H9 (cell line): ENCODE measurements at regions not wholly inside any gene's neighbourhood (a gene's known extent, or its start where the extent isn't known, plus 50 kb on each side); places are given as distances from the start of the nearest gene placed in this dataset.

ENCODE experiments used
- DNase-seq: peaks from one replicate; pipeline ENCODE4 v3.0.0-alpha.2; 2017
- H2AFZ ChIP-seq: one replicate; pipeline ENCODE4 v1.6.1; 2013; ENCODE audit warnings: mild to moderate bottlenecking, low read length, control low read depth, moderate library complexity
- H2AK5ac ChIP-seq: 2 replicates; pipeline ENCODE4 v1.6.1; 2013; ENCODE audit warnings: low read length, control low read depth, mixed read lengths; ENCODE audit not compliant: insufficient read length
- H2BK120ac ChIP-seq: one replicate; pipeline ENCODE4 v1.6.1; 2013; ENCODE audit warnings: low read depth, mild to moderate bottlenecking, low read length, control low read depth, inconsistent platforms; ENCODE audit not compliant: poor library complexity, severe bottlenecking
- H2BK12ac ChIP-seq: 2 replicates; pipeline ENCODE4 v1.6.1; 2013; ENCODE audit warnings: low read length, control low read depth, mixed read lengths, low read depth; ENCODE audit not compliant: insufficient read length
- H2BK15ac ChIP-seq: 2 replicates; pipeline ENCODE4 v1.6.1; 2013; ENCODE audit warnings: low read depth, low read length, control low read depth
- H2BK20ac ChIP-seq: one replicate; pipeline ENCODE4 v1.6.1; 2013; ENCODE audit warnings: low read depth, mild to moderate bottlenecking, low read length, control low read depth, inconsistent platforms; ENCODE audit not compliant: poor library complexity, severe bottlenecking
- H2BK5ac ChIP-seq: 2 replicates; pipeline ENCODE4 v1.6.1; 2013; ENCODE audit warnings: low read length, control low read depth, mixed read lengths; ENCODE audit not compliant: insufficient read length
- H3K14ac ChIP-seq: 2 replicates; pipeline ENCODE4 v1.6.1; 2013; ENCODE audit warnings: low read length, control low read depth; ENCODE audit not compliant: insufficient read depth
- H3K18ac ChIP-seq: 2 replicates; pipeline ENCODE4 v1.6.1; 2013; ENCODE audit warnings: low read depth, mild to moderate bottlenecking, mixed read lengths, low read length, control low read depth; ENCODE audit not compliant: insufficient read length
- H3K23ac ChIP-seq: 2 replicates; pipeline ENCODE4 v1.6.1; 2013; ENCODE audit warnings: low read length, control low read depth, mixed read lengths, low read depth; ENCODE audit not compliant: insufficient read length
- H3K23me2 ChIP-seq: 2 replicates; pipeline ENCODE4 v1.6.1; 2013; ENCODE audit warnings: low read depth, mild to moderate bottlenecking, mixed read lengths, low read length, control low read depth; ENCODE audit not compliant: insufficient read length, poor library complexity, severe bottlenecking
- H3K27ac ChIP-seq: 2 replicates; pipeline ENCODE4 v1.5.1; 2013; ENCODE audit warnings: low read length, control low read depth, mixed read lengths, low read depth; ENCODE audit not compliant: insufficient read length
- H3K27me3 ChIP-seq: 2 replicates; pipeline ENCODE4 v1.6.1; 2013; ENCODE audit warnings: low read length, control low read depth, inconsistent platforms; ENCODE audit not compliant: insufficient read depth
- H3K4ac ChIP-seq: 2 replicates; pipeline ENCODE4 v1.6.1; 2013; ENCODE audit warnings: low read depth, mild to moderate bottlenecking, control low read depth, inconsistent platforms, low read length, moderate library complexity
- H3K4me1 ChIP-seq: 2 replicates; pipeline ENCODE4 v1.6.1; 2013; ENCODE audit warnings: low read length, control low read depth, inconsistent platforms; ENCODE audit not compliant: insufficient read depth
- H3K4me2 ChIP-seq: 2 replicates; pipeline ENCODE4 v1.6.1; 2013; ENCODE audit warnings: low read length, control low read depth, mixed read lengths; ENCODE audit not compliant: insufficient read length, insufficient read depth
- H3K56ac ChIP-seq: 2 replicates; pipeline ENCODE4 v1.6.1; 2013; ENCODE audit warnings: low read depth, mild to moderate bottlenecking, mixed read lengths, low read length, control low read depth; ENCODE audit not compliant: insufficient read length
- H3K79me1 ChIP-seq: 2 replicates; pipeline ENCODE4 v1.6.1; 2013; ENCODE audit warnings: low read depth, mild to moderate bottlenecking, moderate library complexity, low read length, control low read depth, inconsistent platforms; ENCODE audit not compliant: insufficient read depth, poor library complexity, severe bottlenecking
- H3K79me2 ChIP-seq: 2 replicates; pipeline ENCODE4 v1.6.1; 2013; ENCODE audit warnings: low read length, control low read depth, inconsistent platforms; ENCODE audit not compliant: insufficient read depth
- H3K9ac ChIP-seq: 2 replicates; pipeline ENCODE4 v1.6.1; 2013; ENCODE audit warnings: low read length, control low read depth, mixed read lengths; ENCODE audit not compliant: insufficient read length; ENCODE audit errors: extremely low read depth
- H3K9me3 ChIP-seq: one replicate; pipeline ENCODE4 v1.6.1; 2013; ENCODE audit warnings: low read depth, low read length, inconsistent platforms; ENCODE audit not compliant: control insufficient read depth
- H3T11ph ChIP-seq: one replicate; pipeline ENCODE4 v1.6.1; 2013; ENCODE audit warnings: mild to moderate bottlenecking, low read length, control low read depth, inconsistent platforms
- H4K20me1 ChIP-seq: one replicate; pipeline ENCODE4 v1.6.1; 2013; ENCODE audit not compliant: control insufficient read depth, insufficient read length, insufficient read depth
- H4K5ac ChIP-seq: 2 replicates; pipeline ENCODE4 v1.6.1; 2013; ENCODE audit warnings: low read depth, mild to moderate bottlenecking, mixed read lengths, low read length, control low read depth; ENCODE audit not compliant: insufficient read length
- H4K8ac ChIP-seq: replicated peaks from 2 replicates; pipeline ENCODE4 v1.6.1; 2013; ENCODE audit warnings: low read length, control low read depth, mixed read lengths, low read depth; ENCODE audit not compliant: insufficient read length
- H4K91ac ChIP-seq: 2 replicates; pipeline ENCODE4 v1.6.1; 2013; ENCODE audit warnings: low read depth, mild to moderate bottlenecking, moderate library complexity, mixed read lengths, low read length, control low read depth; ENCODE audit not compliant: insufficient read length
- H3K27ac Mint-ChIP-seq, 3 experiments: 2 replicates in 2 of 3; 3 replicates in 1 of 3; pipeline ENCODE4 v1.8.0; 2020 to 2021; ENCODE audit warnings: mixed read lengths in 3 of 3, mild to moderate bottlenecking in 1 of 3, moderate library complexity in 1 of 3
- H3K27me3 Mint-ChIP-seq: 2 replicates; pipeline ENCODE4 v1.8.0; 2021; ENCODE audit warnings: low read depth, mild to moderate bottlenecking, moderate library complexity, mixed read lengths
- H3K36me3 Mint-ChIP-seq, 3 experiments: 2 replicates in 2 of 3; 3 replicates in 1 of 3; pipeline ENCODE4 v1.8.0; 2020 to 2021; ENCODE audit warnings: low read depth in 3 of 3, mixed read lengths in 3 of 3; ENCODE audit not compliant: insufficient read depth in 1 of 3
- H3K4me1 Mint-ChIP-seq, 2 experiments: 2 replicates each; pipeline ENCODE4 v1.8.0; 2020; ENCODE audit warnings: mixed read lengths in 2 of 2
- H3K4me3 Mint-ChIP-seq, 2 experiments: 2 replicates in 1 of 2; 3 replicates in 1 of 2; pipeline ENCODE4 v1.8.0; 2020 to 2021; ENCODE audit warnings: mild to moderate bottlenecking in 2 of 2, mixed read lengths in 2 of 2, moderate library complexity in 1 of 2
- H3K9me3 Mint-ChIP-seq, 2 experiments: 2 replicates in 1 of 2; 3 replicates in 1 of 2; pipeline ENCODE4 v1.8.0; 2020; ENCODE audit warnings: mild to moderate bottlenecking in 2 of 2, mixed read lengths in 2 of 2, moderate library complexity in 1 of 2
- CTCF ChIP-seq: fragments of 200-600 bp; sonication (generic); conservative IDR thresholded peaks from 3 replicates; pipeline ENCODE4 v1.8.0; 2021; ENCODE audit warnings: antibody characterized with exemption, mild to moderate bottlenecking
- WGBS: extraction: QIAGEN DNeasy Blood & Tissue Kit; methylation state at CpG from one replicate; pipeline ENCODE4 v1.1.7; 2013; ENCODE audit warnings: missing lambda C conversion rate, low lambda C conversion rate, mixed read lengths; ENCODE audit not compliant: insufficient read length; ENCODE audit errors: extremely low coverage; 5-methylcytosine and 5-hydroxymethylcytosine counted together

- H2BK20ac ChIP-seq, result no peak overlapping the region
- H2BK120ac ChIP-seq, result no peak overlapping the region
- no peak overlapping the region for H3K9ac ChIP-seq
- H2BK15ac ChIP-seq, result no peak overlapping the region
- H4K91ac ChIP-seq, result no peak overlapping the region
- H2AK5ac ChIP-seq, result no peak overlapping the region
- no peaks in the 10 kb centered on the region for H3K79me2 ChIP-seq
- Mint-ChIP-seq H3K27me3 (no peaks in the 10 kb centered on the region), H3K36me3 (peaks cover 10 to 23% (median 14%) of the 10 kb centered on the region in 3 experiments), H3K9me3 (peaks cover 28 to 30% of the 10 kb centered on the region in 2 experiments), H3K4me1 (no peaks in the 10 kb centered on the region), H3K4me3 (no peak overlapping the region), H3K27ac (no peak overlapping the region)
- no peak overlapping the region for H3K23ac ChIP-seq
- H3K4me2 ChIP-seq, result no peak overlapping the region
- TF ChIP-seq CTCF, result no peak
- H3K79me1 ChIP-seq, result no peaks in the 10 kb centered on the region
- H3K27me3 ChIP-seq, result no peaks in the 10 kb centered on the region
- WGBS, result no CpG with 5 or more reads among the region's 7 CpGs
- no peak overlapping the region for H4K8ac ChIP-seq
- no peak overlapping the region for H3K18ac ChIP-seq
- no peak overlapping the region for H2AFZ ChIP-seq
- no peaks in the 10 kb centered on the region for H4K20me1 ChIP-seq
- H3K56ac ChIP-seq, result no peak overlapping the region
- no peak overlapping the region for H3T11ph ChIP-seq
- no peak overlapping the region for H2BK12ac ChIP-seq
- H3K23me2 ChIP-seq, result no peaks in the 10 kb centered on the region
- H3K4ac ChIP-seq, result no peak overlapping the region
- H4K5ac ChIP-seq, result no peak overlapping the region
- H3K4me1 ChIP-seq, result no peaks in the 10 kb centered on the region
- no peak overlapping the region for H3K14ac ChIP-seq
- DNase-seq, result no peak
- H3K27ac ChIP-seq, result no peak overlapping the region
- H3K9me3 ChIP-seq, result no peaks in the 10 kb centered on the region
- no peak overlapping the region for H2BK5ac ChIP-seq
Observed at GRCh38 chr2:52852006-52852405, 915.6 kb upstream of the CHAC2 start.
